IMR-90 (cell line): ENCODE measurements at regions not wholly inside any gene's neighbourhood (a gene's known extent, or its start where the extent isn't known, plus 50 kb on each side); places are given as distances from the start of the nearest gene placed in this dataset.

Experiments used
- ATAC-seq: fragments of 200-7000 bp; cut with Tn5 transposase; 2 replicates; pipeline ENCODE4 v1.9.1; 2020; ENCODE audit warnings: low read depth, mild to moderate bottlenecking, moderate library complexity
- BruUV-seq: library from RNA; stranded (reverse); fragments of 400-500 nt; replicated peaks from 2 replicates; lab custom pipeline; 2021; lab: Mats Ljungman, UMichigan
- CTCF ChIA-PET: fragments of 300-600 bp; formaldehyde crosslinking; extraction: SDS; loops from one replicate; lab custom pipeline; 2021; ENCODE audit warnings: antibody characterized with exemption; lab: Yijun Ruan, JAX
- POLR2A ChIA-PET: fragments of 300-600 bp; sonication (Branson Sonifier 250); formaldehyde crosslinking; loops from one replicate; lab custom pipeline; 2022; ENCODE audit warnings: antibody characterized with exemption; ENCODE audit not compliant: unreplicated experiment; lab: Charles Lee
- DNase-seq: peaks from one replicate; pipeline ENCODE4 v3.0.0; 2013
- H2AFZ ChIP-seq: replicated peaks from 2 replicates; pipeline ENCODE3; 2013; ENCODE audit warnings: low read length, mild to moderate bottlenecking; ENCODE audit not compliant: poor library complexity
- H2AK5ac ChIP-seq: 2 replicates; pipeline ENCODE4 v1.6.1; 2013; ENCODE audit warnings: low read depth, low read length, inconsistent platforms
- H2AK9ac ChIP-seq: replicated peaks from 2 replicates; pipeline ENCODE3; 2013; ENCODE audit warnings: mild to moderate bottlenecking, low read depth, low read length, moderate library complexity; ENCODE audit not compliant: poor library complexity
- H2BK120ac ChIP-seq: 2 replicates; pipeline ENCODE4 v1.6.1; 2013; ENCODE audit warnings: low read depth, low read length, inconsistent platforms
- H2BK15ac ChIP-seq: 3 replicates; pipeline ENCODE4 v1.6.1; 2013; ENCODE audit warnings: low read depth, low read length, inconsistent platforms
- H2BK20ac ChIP-seq: 2 replicates; pipeline ENCODE4 v1.6.1; 2013; ENCODE audit warnings: low read depth, mild to moderate bottlenecking, inconsistent platforms, low read length, moderate library complexity
- H2BK5ac ChIP-seq: 2 replicates; pipeline ENCODE4 v1.6.1; 2013; ENCODE audit warnings: mild to moderate bottlenecking, low read depth, low read length, inconsistent platforms; ENCODE audit not compliant: poor library complexity, severe bottlenecking
- H3K14ac ChIP-seq: replicated peaks from 2 replicates; pipeline ENCODE4 v1.6.1; 2013; ENCODE audit warnings: low read depth, low read length, inconsistent platforms
- H3K18ac ChIP-seq: 2 replicates; pipeline ENCODE4 v1.6.1; 2013; ENCODE audit warnings: low read depth, low read length, control low read depth
- H3K23ac ChIP-seq: 2 replicates; pipeline ENCODE4 v1.6.1; 2013; ENCODE audit warnings: low read depth, low read length, inconsistent platforms
- H3K27ac ChIP-seq: 2 replicates; pipeline ENCODE4 v1.5.1; 2013; ENCODE audit warnings: mild to moderate bottlenecking, control low read depth, low read length; ENCODE audit not compliant: insufficient read depth
- H3K27me3 ChIP-seq: 2 replicates; pipeline ENCODE4 v1.6.1; 2013; ENCODE audit warnings: low read length; ENCODE audit not compliant: control insufficient read depth, insufficient read depth
- H3K36me3 ChIP-seq: 2 replicates; pipeline ENCODE4 v1.6.1; 2013; ENCODE audit warnings: low read length, mixed read lengths; ENCODE audit not compliant: control insufficient read depth, insufficient read depth
- H3K4ac ChIP-seq: 2 replicates; pipeline ENCODE4 v1.6.1; 2013; ENCODE audit warnings: low read depth, low read length, inconsistent platforms
- H3K4me1 ChIP-seq: 2 replicates; pipeline ENCODE4 v1.6.1; 2013; ENCODE audit warnings: low read length, mixed read lengths; ENCODE audit not compliant: control insufficient read depth, insufficient read depth
- H3K4me2 ChIP-seq: 2 replicates; pipeline ENCODE4 v1.6.1; 2013; ENCODE audit warnings: low read depth, mild to moderate bottlenecking, control low read depth, low read length, moderate library complexity
- H3K4me3 ChIP-seq: 2 replicates; pipeline ENCODE4 v1.5.1; 2013; ENCODE audit warnings: low read depth, mild to moderate bottlenecking, control low read depth, low read length, moderate library complexity; ENCODE audit not compliant: insufficient read depth
- H3K56ac ChIP-seq: 2 replicates; pipeline ENCODE4 v1.6.1; 2013; ENCODE audit warnings: low read length, inconsistent platforms; ENCODE audit not compliant: insufficient read depth; ENCODE audit errors: extremely low read depth
- H3K79me1 ChIP-seq, 2 experiments: 2 replicates each; pipeline ENCODE4 v1.6.1; 2013; ENCODE audit warnings: low read length in 2 of 2, inconsistent platforms in 1 of 2, low read depth in 1 of 2
- H3K9ac ChIP-seq: 2 replicates; pipeline ENCODE4 v1.6.1; 2013; ENCODE audit warnings: low read depth, low read length, control low read depth
- H3K9me1 ChIP-seq: 2 replicates; pipeline ENCODE4 v1.6.1; 2013; ENCODE audit warnings: low read length, inconsistent platforms; ENCODE audit not compliant: insufficient read depth
- H3K9me3 ChIP-seq: 2 replicates; pipeline ENCODE4 v1.6.1; 2013; ENCODE audit warnings: low read length; ENCODE audit not compliant: control insufficient read depth, insufficient read depth
- H4K20me1 ChIP-seq: 2 replicates; pipeline ENCODE4 v1.6.1; 2013; ENCODE audit warnings: low read length, inconsistent platforms; ENCODE audit not compliant: insufficient read depth
- H4K5ac ChIP-seq: 2 replicates; pipeline ENCODE4 v1.6.1; 2013; ENCODE audit warnings: mild to moderate bottlenecking, low read depth, low read length, control low read depth
- H4K8ac ChIP-seq, 2 experiments: 2 replicates each; pipeline ENCODE4 v1.6.1; 2013; ENCODE audit warnings: low read depth in 2 of 2, low read length in 2 of 2, control low read depth in 1 of 2, inconsistent platforms in 1 of 2
- H4K91ac ChIP-seq: 2 replicates; pipeline ENCODE4 v1.6.1; 2013; ENCODE audit warnings: low read depth, low read length, inconsistent platforms; ENCODE audit not compliant: insufficient read depth
- BHLHE40 ChIP-seq: fragments of 150-350 bp; IDR thresholded peaks from 2 replicates; pipeline ENCODE4 v1.6.1; 2016; ENCODE audit warnings: mild to moderate bottlenecking, low read depth, low read length
- FOS ChIP-seq: fragments of 150-350 bp; IDR thresholded peaks from 2 replicates; pipeline ENCODE4 v1.6.1; 2016; ENCODE audit warnings: low read depth, low read length
- MAZ ChIP-seq: IDR thresholded peaks from 2 replicates; pipeline ENCODE4 v1.6.1; 2012; ENCODE audit warnings: low read depth, mild to moderate bottlenecking, low read length, improper control_type of control experiment, moderate library complexity, borderline replicate concordance
- RAD21 ChIP-seq: IDR thresholded peaks from 2 replicates; pipeline ENCODE4 v1.6.1; 2012; ENCODE audit warnings: low read length, improper control_type of control experiment
- RCOR1 ChIP-seq: IDR thresholded peaks from 2 replicates; pipeline ENCODE4 v1.6.1; 2012; ENCODE audit warnings: mild to moderate bottlenecking, low read length, improper control_type of control experiment; ENCODE audit not compliant: insufficient replicate concordance
- WGBS, 2 experiments: methylation state at CpG; one replicate each; pipeline versions ENCODE4 v1.1.5 to v1.1.7; 2013; ENCODE audit warnings: missing lambda C conversion rate in 2 of 2; ENCODE audit not compliant: insufficient read length in 1 of 2; ENCODE audit errors: extremely low coverage in 2 of 2; 5-methylcytosine and 5-hydroxymethylcytosine counted together
- dilution Hi-C: fragments of 300-500 bp; cut with HindIII; formaldehyde crosslinking; loops from one replicate; pipeline ENCODE4 v1.14.3; 2018; ENCODE audit warnings: low sequenced_read_pairs; ENCODE audit not compliant: unreplicated experiment
- in situ Hi-C: fragments of 300-500 bp; cut with MboI; formaldehyde crosslinking; loops from 3 replicates; pipeline ENCODE4 v1.14.3; 2019; ENCODE audit warnings: low sequenced_read_pairs, inconsistent platforms, mixed read lengths
- intact Hi-C: fragments of 100-400 bp; cut with micrococcal nuclease; formaldehyde crosslinking; loops from 2 replicates; pipeline ENCODE4 v1.10.0; 2022
- TF ChIP-seq, protein P1 (sequence below): fragments of 150-350 bp; IDR thresholded peaks from 2 replicates; pipeline ENCODE4 v1.6.1; 2016; ENCODE audit warnings: low read depth, mild to moderate bottlenecking, low read length, moderate library complexity, borderline replicate concordance
- TF ChIP-seq, protein P2 (sequence below): fragments of 150-350 bp; IDR thresholded peaks from 2 replicates; pipeline ENCODE4 v1.6.1; 2017; ENCODE audit warnings: mild to moderate bottlenecking, antibody characterized with exemption, low read length, low read depth
- TF ChIP-seq, protein P3 (sequence below): conservative IDR thresholded peaks from 2 replicates; pipeline ENCODE4 v1.5.1; 2012; ENCODE audit warnings: mild to moderate bottlenecking, low read depth, low read length, improper control_type of control experiment

DNA sequence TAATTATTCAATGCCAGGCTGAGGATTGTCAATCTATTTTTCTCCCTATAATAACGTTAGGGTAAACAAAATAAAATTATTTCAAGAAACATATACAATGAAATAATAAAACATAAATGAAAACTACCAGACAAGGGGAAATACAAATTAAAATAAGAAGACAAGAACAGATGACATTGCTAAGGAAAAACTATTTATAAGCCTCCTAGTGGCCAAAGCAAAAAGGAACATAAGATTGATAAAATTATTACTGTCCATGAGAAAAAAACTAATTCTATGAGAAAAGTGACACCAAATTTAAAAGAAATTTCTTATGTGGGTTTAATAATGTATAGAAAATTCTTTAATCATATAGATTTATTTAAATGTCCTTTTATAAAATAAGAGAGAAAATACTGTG lies 294.7 kb downstream of the TTC6 start:
- no peak overlapping the region for H2AK9ac ChIP-seq
- H3K9ac ChIP-seq, result no peak overlapping the region
- no peak overlapping the region for H2BK120ac ChIP-seq
- H3K9me3 ChIP-seq, result no peaks in the 10 kb centered on the region
- H2BK5ac ChIP-seq, result no peak overlapping the region
- intact Hi-C loops (no loop called here), in situ Hi-C loops (no loop called here), dilution Hi-C loops (no loop called here)
- no peak overlapping the region for H3K56ac ChIP-seq
- BruUV-seq, result no TSS peak
- H3K27me3 ChIP-seq, result peaks cover 2% of the 10 kb centered on the region; the same call in 1 of the 2 replicates
- no peak overlapping the region for H3K18ac ChIP-seq
- no peak overlapping the region for H3K27ac ChIP-seq
- no peak overlapping the region for H2BK20ac ChIP-seq
- no peak overlapping the region for H3K4ac ChIP-seq
- H4K91ac ChIP-seq, result no peak overlapping the region
- ChIA-PET CTCF (no interaction called here), POLR2A (no interaction called here)
- no peak overlapping the region for H2BK15ac ChIP-seq
- DNase-seq (no peak), ATAC-seq (no peak)
- H4K5ac ChIP-seq, result no peak overlapping the region
- no peak overlapping the region for H3K23ac ChIP-seq
- H3K14ac ChIP-seq, result no peak overlapping the region
- H2AK5ac ChIP-seq, result no peak overlapping the region
- H4K8ac ChIP-seq, result no peak overlapping the region
- H3K4me1 ChIP-seq, result no peaks in the 10 kb centered on the region
- H3K4me2 ChIP-seq, result no peak overlapping the region
- H3K4me3 ChIP-seq, result no peak overlapping the region
- TF ChIP-seq, protein P1, sequence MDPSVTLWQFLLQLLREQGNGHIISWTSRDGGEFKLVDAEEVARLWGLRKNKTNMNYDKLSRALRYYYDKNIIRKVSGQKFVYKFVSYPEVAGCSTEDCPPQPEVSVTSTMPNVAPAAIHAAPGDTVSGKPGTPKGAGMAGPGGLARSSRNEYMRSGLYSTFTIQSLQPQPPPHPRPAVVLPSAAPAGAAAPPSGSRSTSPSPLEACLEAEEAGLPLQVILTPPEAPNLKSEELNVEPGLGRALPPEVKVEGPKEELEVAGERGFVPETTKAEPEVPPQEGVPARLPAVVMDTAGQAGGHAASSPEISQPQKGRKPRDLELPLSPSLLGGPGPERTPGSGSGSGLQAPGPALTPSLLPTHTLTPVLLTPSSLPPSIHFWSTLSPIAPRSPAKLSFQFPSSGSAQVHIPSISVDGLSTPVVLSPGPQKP, result no peak
- TF ChIP-seq MAZ, result no peak
- no peak for TF ChIP-seq BHLHE40
- TF ChIP-seq FOS, result no peak
- TF ChIP-seq, protein P2, sequence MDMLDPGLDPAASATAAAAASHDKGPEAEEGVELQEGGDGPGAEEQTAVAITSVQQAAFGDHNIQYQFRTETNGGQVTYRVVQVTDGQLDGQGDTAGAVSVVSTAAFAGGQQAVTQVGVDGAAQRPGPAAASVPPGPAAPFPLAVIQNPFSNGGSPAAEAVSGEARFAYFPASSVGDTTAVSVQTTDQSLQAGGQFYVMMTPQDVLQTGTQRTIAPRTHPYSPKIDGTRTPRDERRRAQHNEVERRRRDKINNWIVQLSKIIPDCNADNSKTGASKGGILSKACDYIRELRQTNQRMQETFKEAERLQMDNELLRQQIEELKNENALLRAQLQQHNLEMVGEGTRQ, result no peak
- no peak for TF ChIP-seq RAD21
- no peak for TF ChIP-seq RCOR1
- TF ChIP-seq, protein P3, sequence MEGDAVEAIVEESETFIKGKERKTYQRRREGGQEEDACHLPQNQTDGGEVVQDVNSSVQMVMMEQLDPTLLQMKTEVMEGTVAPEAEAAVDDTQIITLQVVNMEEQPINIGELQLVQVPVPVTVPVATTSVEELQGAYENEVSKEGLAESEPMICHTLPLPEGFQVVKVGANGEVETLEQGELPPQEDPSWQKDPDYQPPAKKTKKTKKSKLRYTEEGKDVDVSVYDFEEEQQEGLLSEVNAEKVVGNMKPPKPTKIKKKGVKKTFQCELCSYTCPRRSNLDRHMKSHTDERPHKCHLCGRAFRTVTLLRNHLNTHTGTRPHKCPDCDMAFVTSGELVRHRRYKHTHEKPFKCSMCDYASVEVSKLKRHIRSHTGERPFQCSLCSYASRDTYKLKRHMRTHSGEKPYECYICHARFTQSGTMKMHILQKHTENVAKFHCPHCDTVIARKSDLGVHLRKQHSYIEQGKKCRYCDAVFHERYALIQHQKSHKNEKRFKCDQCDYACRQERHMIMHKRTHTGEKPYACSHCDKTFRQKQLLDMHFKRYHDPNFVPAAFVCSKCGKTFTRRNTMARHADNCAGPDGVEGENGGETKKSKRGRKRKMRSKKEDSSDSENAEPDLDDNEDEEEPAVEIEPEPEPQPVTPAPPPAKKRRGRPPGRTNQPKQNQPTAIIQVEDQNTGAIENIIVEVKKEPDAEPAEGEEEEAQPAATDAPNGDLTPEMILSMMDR, result peak; percentile 29
- H3K9me1 ChIP-seq, result no peaks in the 10 kb centered on the region
- no peaks in the 10 kb centered on the region for H3K79me1 ChIP-seq
- WGBS, 2 experiments, result no CpG with 5 or more reads among the region's 1 CpG
- no peaks in the 10 kb centered on the region for H3K36me3 ChIP-seq
- H4K20me1 ChIP-seq, result no peaks in the 10 kb centered on the region
- H2AFZ ChIP-seq, result no peak overlapping the region
